ENCODE measurements at regions not wholly inside any gene's neighbourhood (a gene's known extent, or its start where the extent isn't known, plus 50 kb on each side); places are given as distances from the start of the nearest gene placed in this dataset.
"Not testable (repeated sequence)": the region's sequence is repeated elsewhere in the genome, so short reads cannot be mapped to it uniquely, and the experiment has no call there.

DNA sequence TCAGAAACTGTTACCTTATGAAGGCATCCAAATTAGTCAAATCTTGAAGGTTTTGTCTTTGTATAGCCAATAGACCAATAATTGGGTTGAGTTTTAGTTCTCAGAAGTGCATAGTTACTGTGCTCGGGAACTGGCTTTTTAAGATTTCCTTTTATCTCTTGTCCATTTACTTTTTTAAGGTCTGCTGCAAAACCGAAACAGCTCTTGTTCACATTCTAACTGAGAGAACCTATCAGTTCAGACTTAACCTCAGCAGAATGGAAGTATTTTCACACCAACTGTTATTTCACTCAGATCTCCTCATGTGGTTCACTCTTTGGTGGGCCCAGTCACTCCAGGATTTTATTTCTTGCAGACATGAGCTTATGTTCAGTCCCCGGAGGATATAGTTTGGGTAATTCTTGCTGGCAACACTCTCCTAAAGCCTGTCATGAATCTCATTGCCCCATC is 55.5 kb downstream of the TPBG start:
- DNase-seq: no peak

- DNase-seq: no peak
Observed at GRCh38 chr6:82419859-82420258, 56.2 kb downstream of the TPBG start.

DNA sequence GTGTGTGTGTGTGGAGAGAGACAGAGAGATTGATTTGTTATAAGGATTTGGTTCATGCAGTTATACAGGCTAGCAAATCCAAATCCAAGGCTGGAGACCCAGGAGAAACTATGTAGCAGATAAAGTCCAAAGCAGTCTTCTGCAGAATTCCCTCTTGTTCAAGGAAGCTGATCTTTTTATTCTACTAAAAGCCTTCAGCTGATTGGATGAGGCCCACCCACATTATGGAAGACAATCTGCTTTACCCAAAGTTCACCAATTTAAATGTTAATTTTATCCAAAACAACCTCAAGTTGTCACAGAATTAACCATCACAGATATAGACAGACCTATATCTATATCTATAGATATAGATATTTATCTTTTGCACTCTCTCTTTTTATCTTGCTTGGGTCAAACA is 67.0 kb downstream of the TPBG start:
- DNase-seq: no peak

DNA sequence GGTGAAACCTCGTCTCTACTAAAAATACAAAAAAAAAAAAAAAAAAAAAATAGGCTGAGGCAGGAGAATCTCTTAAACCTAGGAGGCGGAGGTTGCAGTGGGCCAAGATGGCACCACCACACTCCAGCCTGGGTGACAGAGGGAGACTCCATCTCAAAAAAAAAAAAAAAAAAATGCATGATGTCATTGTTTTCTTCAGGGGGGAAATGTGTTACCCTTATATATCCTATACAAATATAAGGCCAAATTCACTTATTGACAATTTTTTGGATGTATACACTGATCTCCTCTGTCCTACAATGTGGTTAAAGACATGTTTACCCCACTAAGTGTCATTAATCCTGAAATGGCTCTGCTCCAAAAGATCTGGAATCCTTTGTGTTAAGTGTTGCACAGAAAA is 73.1 kb downstream of the TPBG start:
- no peak for DNase-seq

DNA sequence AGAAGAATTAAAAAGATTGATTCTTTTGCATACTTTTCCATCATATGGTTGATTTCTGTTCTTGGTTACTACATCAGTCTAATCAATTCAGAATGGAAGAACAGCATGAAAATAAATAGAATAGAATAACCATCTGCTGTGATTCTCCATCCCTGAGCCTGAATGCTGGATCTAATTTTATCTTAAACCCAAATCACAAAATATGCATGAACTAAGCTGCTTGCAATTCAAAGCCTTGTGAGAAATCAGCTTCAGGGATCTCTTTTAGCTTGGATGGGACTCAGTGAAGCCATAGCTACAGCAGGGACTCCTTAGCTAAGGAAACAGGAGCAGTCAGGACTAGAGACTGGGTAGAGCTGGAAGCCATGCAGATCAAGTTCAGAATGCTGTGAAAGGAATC is 74.1 kb downstream of the TPBG start:
- no peak for DNase-seq

DNA sequence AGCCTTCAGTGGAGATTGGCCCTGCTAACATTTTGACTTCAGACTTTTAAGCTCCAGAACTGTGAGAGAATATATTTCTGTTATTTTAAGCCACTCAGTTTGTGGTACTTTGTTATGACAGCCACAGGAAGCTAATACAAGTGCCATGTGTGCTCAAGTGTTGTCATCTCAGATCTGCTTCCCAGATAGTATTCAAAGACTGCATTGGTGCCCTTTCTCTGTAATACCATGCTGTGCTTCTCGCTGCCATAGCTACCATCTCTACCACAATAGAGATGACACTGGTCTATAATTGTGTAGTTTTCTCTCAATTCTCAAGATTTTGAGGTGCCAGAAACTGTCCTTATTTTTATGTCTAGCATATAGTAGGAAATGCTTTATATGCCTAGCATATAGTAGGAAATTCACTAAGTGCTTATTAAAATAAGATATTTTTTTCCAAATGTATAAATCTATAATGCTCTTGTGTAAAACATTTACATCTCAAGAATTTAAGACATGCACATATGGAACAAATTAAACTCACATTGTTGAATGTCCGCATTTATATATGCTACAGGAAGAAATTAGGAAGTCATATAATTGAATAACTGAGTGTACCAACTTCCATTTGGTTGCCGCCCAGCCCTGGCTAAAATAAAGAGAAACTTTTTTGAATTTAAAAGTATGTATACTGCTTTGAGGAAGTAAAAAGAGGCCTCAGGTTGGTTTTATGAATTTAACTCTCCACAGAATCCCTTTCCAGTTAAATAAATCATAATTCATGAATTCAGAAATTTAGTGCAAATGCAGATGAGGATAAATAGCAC is 77.6 kb downstream of the TPBG start:
- no peak for DNase-seq

- no peak for DNase-seq
Observed at GRCh38 chr6:82442061-82442719, 78.6 kb downstream of the TPBG start.

- no peak for DNase-seq
Observed at GRCh38 chr6:82458147-82458546, 94.5 kb downstream of the TPBG start.

DNA sequence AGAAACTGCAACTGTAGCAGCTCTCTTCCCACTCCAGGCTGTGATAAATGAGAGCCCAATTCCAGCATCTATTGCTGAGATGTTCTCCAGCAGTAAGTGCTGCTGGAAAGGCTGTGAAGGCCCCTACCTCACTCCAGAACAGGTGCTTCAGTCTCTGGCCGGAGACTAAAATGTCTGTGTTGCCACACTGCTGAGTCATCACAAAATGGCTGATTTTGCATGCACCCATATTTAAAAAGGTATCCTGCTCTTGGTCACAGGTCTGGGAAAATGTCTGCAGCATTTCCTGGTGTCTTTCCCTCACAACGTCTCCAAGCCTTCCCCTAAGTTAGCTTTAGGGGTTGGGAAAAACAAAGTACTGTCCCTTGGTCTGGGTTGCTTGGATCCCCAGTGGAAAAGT is 95.1 kb downstream of the TPBG start:
- DNase-seq: no peak

GRCh38 chr6:82461536-82461935 is 97.9 kb downstream of the TPBG start:
- DNase-seq: no peak

GRCh38 chr6:82467338-82467737 is 103.7 kb downstream of the TPBG start:
- DNase-seq: no peak

DNA sequence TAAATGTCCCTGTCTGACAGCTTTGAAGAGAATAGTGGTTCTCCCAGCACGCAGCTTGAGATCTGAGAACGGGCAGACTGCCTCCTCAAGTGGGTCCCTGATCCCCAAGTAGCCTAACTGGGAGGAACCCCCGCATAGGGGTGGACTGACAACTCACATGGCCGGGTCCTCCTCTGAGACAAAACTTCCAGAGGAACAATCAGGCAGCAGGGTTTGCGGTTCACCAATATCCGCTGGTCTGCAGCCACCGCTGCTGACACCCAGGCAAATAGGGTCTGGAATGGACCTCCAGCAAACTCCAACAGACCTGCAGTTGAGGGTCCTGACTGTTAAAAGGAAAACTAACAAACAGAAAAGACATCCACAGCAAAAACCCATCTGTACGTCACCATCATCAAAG is 106.5 kb downstream of the TPBG start:
- not testable (repeated sequence) for DNase-seq

DNA sequence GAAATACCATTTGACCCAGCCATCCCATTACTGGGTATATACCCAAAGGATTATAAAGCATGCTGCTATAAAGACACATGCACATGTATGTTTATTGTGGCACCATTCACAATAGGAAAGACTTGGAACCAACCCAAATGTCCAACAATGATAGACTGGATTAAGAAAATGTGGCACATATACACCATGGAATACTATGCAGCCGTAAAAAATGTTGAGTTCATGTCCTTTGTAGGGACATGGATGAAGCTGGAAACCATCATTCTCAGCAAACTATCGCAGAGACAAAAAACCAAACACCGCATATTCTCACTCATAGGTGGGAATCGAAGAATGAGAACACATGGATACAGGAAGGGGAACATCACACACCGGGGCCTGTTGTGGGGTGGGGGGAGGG is 111.5 kb downstream of the TPBG start:
- DNase-seq: not testable (repeated sequence)

DNA sequence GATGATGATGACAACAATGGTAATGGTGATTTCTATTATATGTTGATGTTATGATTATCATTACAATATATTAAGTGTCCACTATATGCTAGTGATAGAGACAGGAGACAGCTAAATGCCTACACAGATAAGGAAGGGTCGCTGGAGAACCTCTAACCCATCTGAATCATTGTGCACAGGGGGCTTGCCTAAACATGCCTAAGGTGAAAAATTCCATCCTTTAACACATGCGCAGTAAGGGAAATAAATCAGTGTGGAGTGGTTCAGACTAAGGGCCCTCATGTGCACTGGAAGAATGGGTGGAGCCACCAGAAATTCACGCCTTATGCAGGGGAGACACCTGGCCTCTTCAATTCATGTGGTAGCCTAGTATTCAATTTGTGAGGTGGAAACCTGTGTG is 120.4 kb downstream of the TPBG start:
- DNase-seq: no peak

- no peak for DNase-seq
Observed at GRCh38 chr6:82484737-82485626, 121.4 kb downstream of the TPBG start.

DNA sequence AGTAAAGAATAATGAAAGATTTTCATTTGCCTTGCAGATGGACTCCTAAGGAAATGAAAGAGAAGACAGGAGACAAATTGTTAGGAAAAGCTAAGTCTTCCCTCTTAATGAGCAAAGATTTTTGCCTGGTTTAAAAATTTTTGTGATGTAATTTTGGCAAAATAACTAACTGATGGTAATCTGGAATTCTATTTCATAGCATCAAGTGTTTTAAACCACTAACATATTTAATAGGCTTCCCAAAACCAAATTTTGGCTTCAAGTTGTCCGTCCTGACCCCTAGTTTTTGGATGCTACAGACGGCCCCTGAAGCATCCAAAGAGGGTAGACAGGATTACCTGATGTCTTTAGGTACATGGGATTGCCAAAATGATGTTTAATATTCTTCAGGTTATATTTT is 124.3 kb downstream of the TPBG start:
- DNase-seq: no peak

DNA sequence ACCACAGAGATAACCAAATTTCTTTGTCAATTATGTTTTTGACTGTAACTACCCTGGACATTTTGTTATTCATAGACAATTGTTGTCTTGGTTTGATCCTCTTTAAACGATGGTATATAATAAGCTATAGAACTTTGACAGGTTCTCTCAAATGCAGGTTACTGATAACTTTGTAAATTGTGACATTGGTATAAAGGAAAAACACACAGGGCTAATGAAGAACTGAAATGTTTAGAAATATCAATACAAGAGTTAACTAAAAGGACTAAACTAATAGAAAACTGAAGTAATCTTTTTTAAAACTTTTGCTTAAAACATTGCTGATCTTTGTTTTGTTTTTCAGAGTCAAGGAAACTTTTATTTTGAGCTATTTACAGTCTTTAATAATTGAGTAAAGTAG is 124.8 kb downstream of the TPBG start:
- DNase-seq: no peak

GRCh38 chr6:82492134-82492533 is 128.5 kb downstream of the TPBG start:
- no peak for DNase-seq

- no peak for DNase-seq
Observed at GRCh38 chr6:82493467-82493866, 129.8 kb downstream of the TPBG start.

GRCh38 chr6:82494367-82494766 is 130.8 kb downstream of the TPBG start:
- peak; percentile 21 for DNase-seq

DNA sequence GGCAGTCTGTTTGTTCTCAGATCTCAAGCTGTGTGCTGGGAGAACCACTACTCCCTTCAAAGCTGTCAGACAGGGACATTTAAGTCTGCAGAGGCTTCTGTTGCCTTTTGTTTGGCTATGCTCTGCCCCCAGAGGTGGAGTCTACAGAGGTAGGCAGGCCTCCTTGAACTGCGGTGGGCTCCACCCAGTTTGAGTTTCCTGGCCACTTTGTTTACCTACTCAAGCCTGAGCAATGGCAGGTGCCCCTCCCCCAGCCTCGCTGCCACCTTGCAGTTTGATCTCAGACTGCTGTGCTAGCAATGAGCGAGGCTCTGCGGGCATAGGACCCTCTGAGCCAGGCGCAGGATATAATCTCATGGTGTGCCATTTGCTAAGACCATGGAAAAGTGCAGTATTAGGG is 138.3 kb downstream of the TPBG start:
- not testable (repeated sequence) for DNase-seq

DNA sequence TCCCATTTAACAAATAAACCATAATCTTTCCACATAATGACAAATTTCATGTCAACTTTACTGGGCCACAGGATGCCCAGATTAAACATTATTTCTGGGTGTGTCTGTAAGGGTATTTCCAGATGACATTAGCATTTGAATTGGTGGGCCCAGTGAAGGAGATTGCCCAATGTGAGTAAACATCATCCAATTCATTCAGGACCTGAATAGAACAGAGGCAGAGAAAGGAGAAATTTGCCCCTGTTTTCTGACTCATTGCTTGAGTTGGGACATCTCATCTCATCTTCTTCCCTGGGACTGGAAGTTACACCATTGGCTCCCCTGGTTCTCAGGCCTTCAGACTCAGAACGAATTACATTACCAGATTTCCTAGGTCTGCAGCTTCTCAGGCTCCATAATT is 142.9 kb downstream of the TPBG start:
- no peak for DNase-seq

DNA sequence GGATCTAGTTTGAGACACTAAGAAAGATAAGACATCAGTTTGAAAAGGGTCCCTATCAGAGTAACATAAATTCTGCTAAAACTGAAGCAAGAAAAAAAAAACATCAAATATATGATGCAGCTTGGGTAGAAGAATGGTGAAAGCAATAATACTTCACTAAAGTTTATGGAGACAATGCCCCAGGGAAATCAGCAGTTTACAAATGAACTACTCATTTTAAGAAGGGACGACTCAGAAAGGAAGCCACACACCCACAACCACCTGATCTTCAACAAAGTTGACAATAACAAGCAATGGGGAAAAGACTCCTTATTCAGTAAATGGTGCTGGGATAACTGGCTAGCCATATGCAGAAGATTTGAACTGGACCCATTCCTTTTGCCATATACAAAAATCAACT is 143.5 kb downstream of the TPBG start:
- DNase-seq: no peak

Measured in renal pelvis (tissue), 1 donor.